Mucosa of descending colon (tissue), 3 donors: ENCODE measurements at regions not wholly inside any gene's neighbourhood (a gene's known extent, or its start where the extent isn't known, plus 50 kb on each side); places are given as distances from the start of the nearest gene placed in this dataset.

Experiments used
- ATAC-seq: fragments of 200-7000 bp; cut with Tn5 transposase; one replicate; pipeline ENCODE4 v1.9.1; 2020; ENCODE audit warnings: mild to moderate bottlenecking, moderate library complexity
- DNase-seq, 3 donors: peaks; one replicate each; pipeline ENCODE4 v3.0.0-alpha.2; 2020
- H3K36me3 ChIP-seq: fragments of 200-600 bp; one replicate; pipeline ENCODE4 v1.8.0; 2021; ENCODE audit warnings: low read depth, mild to moderate bottlenecking
- H3K4me1 ChIP-seq: fragments of 200-600 bp; one replicate; pipeline ENCODE4 v1.8.0; 2021; ENCODE audit warnings: low read depth, mild to moderate bottlenecking
- H3K4me3 ChIP-seq: fragments of 200-600 bp; one replicate; pipeline ENCODE4 v1.8.0; 2021; ENCODE audit warnings: mild to moderate bottlenecking
- H3K9me3 ChIP-seq: fragments of 200-600 bp; one replicate; pipeline ENCODE4 v1.8.0; 2021; ENCODE audit warnings: mild to moderate bottlenecking
- CTCF ChIP-seq: fragments of 200-600 bp; IDR thresholded peaks from one replicate; pipeline ENCODE4 v1.8.0; 2022; ENCODE audit warnings: antibody characterized with exemption, mild to moderate bottlenecking
- intact Hi-C, 2 donors: fragments of 100-400 bp; cut with DNase I in 1 of 2; cut with micrococcal nuclease in 1 of 2; formaldehyde crosslinking; loops; one replicate each; pipeline versions ENCODE4 v1.11.0 to v1.11.1; 2022; cut with DNase I, micrococcal nuclease
- donor health status: DM: no; HTN: no; CAD: no; lungs with moderate emphysema.
- donor health status: DM: no; HTN: no; CAD: no.
- donor health status: DM: no; HTN: yes; CAD: no.

- Histone ChIP-seq H3K4me1 (no peaks in the 10 kb centered on the region), H3K9me3 (no peaks in the 10 kb centered on the region), H3K4me3 (no peak overlapping the region), H3K36me3 (no peaks in the 10 kb centered on the region)
- DNase-seq = no peak
- ATAC-seq = no peak
- intact Hi-C loops = no loop called here
- TF ChIP-seq CTCF = no peak
Measured at GRCh38 chr16:80120899-80121521, 419.8 kb upstream of the DYNLRB2 start.

GRCh38 chr16:80117556-80118130 is 423.1 kb upstream of the DYNLRB2 start:
- H3K36me3 ChIP-seq = no peaks in the 10 kb centered on the region
- intact Hi-C loops = no loop called here
- TF ChIP-seq CTCF = no peak
- no peak for DNase-seq
- H3K4me1 ChIP-seq = no peaks in the 10 kb centered on the region
- ATAC-seq = no peak
- H3K4me3 ChIP-seq = no peak overlapping the region
- no peaks in the 10 kb centered on the region for H3K9me3 ChIP-seq

- ATAC-seq = no peak
- DNase-seq = no peak
- Histone ChIP-seq H3K4me3 (no peak overlapping the region), H3K9me3 (no peaks in the 10 kb centered on the region), H3K36me3 (no peaks in the 10 kb centered on the region), H3K4me1 (no peaks in the 10 kb centered on the region)
- no peak for TF ChIP-seq CTCF
- intact Hi-C loops = no loop called here
Measured at GRCh38 chr16:80116711-80117110, 424.1 kb upstream of the DYNLRB2 start.

- no peaks in the 10 kb centered on the region for H3K36me3 ChIP-seq
- DNase-seq (no peak), ATAC-seq (peak; percentile 18)
- intact Hi-C loops = no loop called here
- TF ChIP-seq CTCF = no peak
- no peak overlapping the region for H3K4me3 ChIP-seq
- H3K4me1 ChIP-seq = no peaks in the 10 kb centered on the region
- no peaks in the 10 kb centered on the region for H3K9me3 ChIP-seq
Measured at GRCh38 chr16:80114699-80115098, 426.1 kb upstream of the DYNLRB2 start.

GRCh38 chr16:80113873-80114574 is 426.8 kb upstream of the DYNLRB2 start:
- intact Hi-C loops = no loop called here
- no peaks in the 10 kb centered on the region for H3K36me3 ChIP-seq
- H3K4me1 ChIP-seq = no peaks in the 10 kb centered on the region
- no peak for TF ChIP-seq CTCF
- no peak overlapping the region for H3K4me3 ChIP-seq
- no peak for DNase-seq
- no peaks in the 10 kb centered on the region for H3K9me3 ChIP-seq
- no peak for ATAC-seq
